PC-3 (cell line): ENCODE measurements at regions not wholly inside any gene's neighbourhood (a gene's known extent, or its start where the extent isn't known, plus 50 kb on each side); places are given as distances from the start of the nearest gene placed in this dataset.

ENCODE experiments used
- CTCF ChIP-seq: fragments of 300-600 bp; sonication (generic); conservative IDR thresholded peaks from 2 replicates; pipeline ENCODE4 v1.5.1; 2017; ENCODE audit warnings: antibody characterized with exemption, low read depth, mild to moderate bottlenecking, low read length
- EZH2 ChIP-seq: fragments of 300-600 bp; sonication (generic); IDR thresholded peaks from one replicate; pipeline ENCODE4 v1.6.1; 2017; ENCODE audit warnings: antibody characterized with exemption, mild to moderate bottlenecking, low read length; ENCODE audit not compliant: unreplicated experiment

- TF ChIP-seq CTCF (no peak), EZH2 (no peak)
Measured at GRCh38 chr4:184884883-184885282, 59.1 kb upstream of the ACSL1 start.
